ENCODE measurements at regions not wholly inside any gene's neighbourhood (a gene's known extent, or its start where the extent isn't known, plus 50 kb on each side); places are given as distances from the start of the nearest gene placed in this dataset.
"Not testable (repeated sequence)": the region's sequence is repeated elsewhere in the genome, so short reads cannot be mapped to it uniquely, and the experiment has no call there.

GRCh38 chr4:118410138-118410537, 57.3 kb upstream of the PRSS12 start:
- intact Hi-C loops (cut with DNase I) = no loop called here
- ATAC-seq (ENCODE audit: poor library complexity) (no peak), DNase-seq (no peak)

DNA sequence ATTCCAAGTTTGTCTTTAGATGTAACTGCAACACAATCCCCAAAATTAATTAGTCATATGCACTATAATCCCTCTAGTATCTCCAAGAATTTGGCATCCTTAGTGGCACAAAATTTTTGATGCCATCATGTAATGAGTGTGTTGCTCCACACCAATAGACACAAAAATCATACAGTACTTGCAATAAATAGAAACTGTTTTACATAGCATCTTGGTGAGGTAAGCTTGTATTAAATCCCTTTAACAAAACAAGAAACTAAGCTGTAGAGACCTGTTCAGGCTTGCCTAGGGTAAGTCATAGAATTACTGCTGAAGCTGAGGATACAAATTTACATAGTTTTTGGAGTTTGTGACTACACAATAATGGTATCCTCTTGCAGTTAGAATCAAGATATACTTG, 64.5 kb upstream of the PRSS12 start:
- intact Hi-C loops (cut with DNase I) = no loop called here
- ATAC-seq (ENCODE audit: poor library complexity) (no peak), DNase-seq (no peak)

- DNase-seq; intact Hi-C loops (cut with DNase I); ATAC-seq (ENCODE audit: poor library complexity): not testable (repeated sequence)
Observed at GRCh38 chr4:118417800-118418199, 65.0 kb upstream of the PRSS12 start.

DNA sequence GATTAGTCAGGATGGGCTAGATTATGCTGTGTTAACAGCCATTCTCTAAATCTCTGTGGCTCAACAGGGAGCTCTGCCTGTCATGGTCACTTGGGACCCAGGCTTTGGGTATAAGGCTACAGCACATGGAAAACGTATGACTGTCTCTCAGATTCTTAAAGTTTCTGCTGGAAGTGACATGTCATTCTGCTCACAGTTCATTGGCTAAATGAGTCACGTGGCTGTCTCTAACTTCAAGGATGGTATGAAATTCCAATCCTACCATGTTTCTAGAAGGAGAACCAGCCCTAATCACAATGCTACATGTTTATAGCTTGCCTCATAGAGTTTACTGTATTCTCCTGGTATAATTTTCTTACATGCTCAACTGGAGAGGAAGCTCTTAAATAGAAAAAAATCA, 65.6 kb upstream of the PRSS12 start:
- ATAC-seq (ENCODE audit: poor library complexity); intact Hi-C loops (cut with DNase I); DNase-seq: not testable (repeated sequence)

- DNase-seq; intact Hi-C loops (cut with DNase I); ATAC-seq (ENCODE audit: poor library complexity): not testable (repeated sequence)
Observed at GRCh38 chr4:118419626-118420025, 66.8 kb upstream of the PRSS12 start.

DNA sequence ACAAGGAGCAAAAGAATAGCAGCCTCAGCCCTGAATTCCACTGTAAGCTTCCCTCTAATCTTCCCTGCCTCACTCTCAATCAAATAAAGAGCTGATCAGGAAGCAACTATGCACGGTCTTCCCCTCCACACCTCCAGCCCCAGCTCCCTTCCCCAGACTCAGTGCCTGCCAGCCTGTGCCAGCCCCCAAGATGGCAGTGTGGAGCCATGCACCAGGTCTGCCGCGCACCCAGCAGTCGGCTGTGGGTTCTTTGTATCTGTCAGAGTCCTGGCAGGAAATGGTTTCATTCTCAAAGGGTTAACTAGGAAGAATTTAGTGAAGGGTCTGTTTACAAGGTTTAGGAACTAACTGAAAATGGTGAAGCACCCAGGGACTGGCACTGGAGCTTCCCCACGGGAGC, 71.3 kb upstream of the PRSS12 start:
- intact Hi-C loops (cut with DNase I); ATAC-seq (ENCODE audit: poor library complexity): not testable (repeated sequence)
- DNase-seq = peak; percentile 61

DNA sequence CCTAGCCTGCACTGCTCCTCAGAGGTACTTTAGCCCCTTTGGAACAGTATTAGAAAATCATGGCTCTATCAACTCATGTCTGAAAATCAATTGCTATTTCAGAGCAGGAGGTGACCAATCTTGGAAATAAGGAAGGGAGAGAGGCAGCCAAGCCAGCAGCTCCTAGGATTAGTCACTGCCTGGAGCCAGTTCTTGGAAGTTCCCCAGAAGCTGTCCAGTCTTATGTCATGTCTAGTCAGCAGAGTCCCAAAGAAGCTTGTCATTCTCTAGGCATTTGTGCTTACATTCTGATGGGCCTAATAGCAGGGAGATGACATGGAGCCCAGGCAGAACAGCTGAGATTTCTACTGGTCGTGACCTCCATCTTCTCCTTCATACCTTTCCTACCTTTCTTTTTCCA, 76.1 kb upstream of the PRSS12 start:
- ATAC-seq (ENCODE audit: poor library complexity); DNase-seq; intact Hi-C loops (cut with DNase I): not testable (repeated sequence)

DNA sequence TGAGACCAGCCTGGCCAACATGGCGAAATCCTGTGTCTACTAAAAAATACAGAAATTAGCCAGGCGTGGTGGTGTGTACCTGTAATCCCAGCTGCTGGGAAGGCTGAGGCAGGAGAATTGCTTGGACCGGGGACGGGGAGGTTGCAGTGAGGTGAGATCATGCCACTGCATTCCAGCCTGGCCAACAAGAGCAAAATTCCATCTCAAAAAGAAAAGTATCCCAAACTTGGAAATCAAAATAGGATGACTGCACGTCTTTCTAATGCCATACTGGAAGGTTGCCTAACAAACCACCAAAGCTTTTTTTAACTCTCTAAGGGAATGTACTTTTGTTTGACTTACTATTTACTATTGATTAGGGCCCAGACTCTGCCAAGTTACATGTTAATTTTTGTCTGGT, 79.6 kb upstream of the PRSS12 start:
- intact Hi-C loops (cut with DNase I); DNase-seq: not testable (repeated sequence)

GRCh38 chr4:118433612-118434375, 81.0 kb upstream of the PRSS12 start:
- intact Hi-C loops (cut with DNase I); ATAC-seq (ENCODE audit: poor library complexity): not testable (repeated sequence)
- peak; percentile 46 for DNase-seq

More for the DNA sequence above, 79.6 kb upstream of the PRSS12 start:
- ATAC-seq (ENCODE audit: poor library complexity) = not testable (repeated sequence)

GRCh38 chr4:118435415-118435814, 82.6 kb upstream of the PRSS12 start:
- ATAC-seq (ENCODE audit: poor library complexity); DNase-seq; intact Hi-C loops (cut with DNase I): not testable (repeated sequence)

GRCh38 chr4:118442115-118442837, 89.5 kb upstream of the PRSS12 start:
- ATAC-seq (ENCODE audit: poor library complexity); DNase-seq; intact Hi-C loops (cut with DNase I): not testable (repeated sequence)

DNA sequence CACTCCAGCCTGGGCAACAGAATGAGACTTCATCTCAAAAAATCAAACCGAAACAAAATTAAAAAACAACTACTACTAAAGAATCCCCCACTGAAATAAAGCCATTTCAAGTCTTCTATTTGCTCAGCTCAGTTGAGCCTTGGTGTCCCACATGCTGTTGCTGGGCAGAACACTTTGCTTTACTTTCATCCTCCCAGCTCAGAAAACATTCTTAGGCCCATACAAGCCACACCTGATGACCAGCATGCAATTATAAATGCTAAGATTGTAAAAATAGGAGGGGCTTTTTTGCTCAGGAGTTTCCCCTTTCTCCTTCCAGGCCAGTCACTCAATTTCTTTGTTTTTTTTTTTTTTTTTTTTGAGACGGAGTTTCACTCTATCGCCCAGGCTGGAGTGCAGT, 94.6 kb upstream of the PRSS12 start:
- intact Hi-C loops (cut with DNase I); DNase-seq; ATAC-seq (ENCODE audit: poor library complexity): not testable (repeated sequence)

DNA sequence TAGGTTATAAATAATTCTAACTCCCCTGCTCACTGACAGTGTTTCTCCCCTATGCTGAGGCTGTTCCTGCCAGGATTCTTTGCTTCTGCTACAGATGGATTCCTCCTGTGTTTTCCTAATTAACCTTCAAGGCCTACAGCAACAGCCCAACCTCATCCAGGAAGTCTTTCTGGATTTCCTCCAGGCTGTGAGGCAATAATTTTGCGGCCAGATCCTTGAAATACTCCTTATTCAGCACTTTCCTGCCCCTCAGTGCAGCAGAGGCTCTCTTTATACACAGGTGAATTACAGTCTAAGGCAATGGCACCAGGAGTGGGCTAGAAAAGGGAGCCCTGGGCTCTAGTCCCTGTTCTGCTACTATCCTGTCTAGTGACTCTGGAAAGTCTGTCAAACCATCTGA, 102.1 kb upstream of the PRSS12 start:
- DNase-seq; intact Hi-C loops (cut with DNase I); ATAC-seq (ENCODE audit: poor library complexity): not testable (repeated sequence)

GRCh38 chr4:118461435-118461834, 108.6 kb upstream of the PRSS12 start:
- intact Hi-C loops (cut with DNase I); DNase-seq; ATAC-seq (ENCODE audit: poor library complexity): not testable (repeated sequence)

DNA sequence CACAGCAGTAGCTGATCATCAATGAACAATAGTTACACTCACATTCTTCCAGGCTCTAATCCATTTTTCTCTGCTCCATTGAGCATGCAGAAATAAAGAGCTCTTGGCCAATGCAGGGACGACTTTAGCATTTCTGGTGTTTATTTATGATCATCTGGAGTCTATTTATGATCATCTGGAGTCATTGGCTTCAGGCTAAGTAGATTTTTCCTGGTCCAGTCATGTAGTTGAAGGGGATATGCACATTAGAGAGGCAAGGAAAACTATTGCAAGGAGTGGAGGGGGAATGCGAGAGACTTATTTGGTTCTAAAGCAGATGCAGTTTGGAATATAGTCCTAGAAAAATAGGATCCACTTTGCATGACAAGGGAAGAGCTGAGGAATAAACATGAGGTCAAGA, 113.0 kb upstream of the PRSS12 start:
- DNase-seq; ATAC-seq (ENCODE audit: poor library complexity); intact Hi-C loops (cut with DNase I): not testable (repeated sequence)

- intact Hi-C loops (cut with DNase I) = not testable (repeated sequence)
- ATAC-seq (ENCODE audit: poor library complexity) = peak; percentile 29
Observed at GRCh38 chr4:118474001-118474626, 121.3 kb upstream of the PRSS12 start.

DNA sequence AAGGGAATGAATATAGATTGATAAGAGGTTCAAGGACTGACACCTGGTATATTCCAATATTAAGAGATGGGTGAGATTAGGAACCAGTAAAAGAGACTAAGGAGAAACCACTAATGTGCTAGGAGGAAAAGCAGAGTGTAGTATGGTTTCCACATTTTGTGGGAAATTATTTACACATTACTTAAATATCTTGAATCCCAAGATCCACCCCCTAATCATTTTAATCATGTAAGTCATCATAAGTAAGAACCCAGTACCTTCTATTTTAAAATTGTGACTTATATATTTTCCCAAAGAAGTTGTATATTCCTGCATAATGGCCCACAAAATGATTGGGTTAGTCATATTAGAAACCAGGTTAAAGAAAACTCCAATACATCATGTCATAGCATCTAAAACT, 122.0 kb upstream of the PRSS12 start:
- intact Hi-C loops (cut with DNase I); ATAC-seq (ENCODE audit: poor library complexity); DNase-seq: not testable (repeated sequence)

More at GRCh38 chr4:118474001-118474626, 121.3 kb upstream of the PRSS12 start:
- DNase-seq = not testable (repeated sequence)

DNA sequence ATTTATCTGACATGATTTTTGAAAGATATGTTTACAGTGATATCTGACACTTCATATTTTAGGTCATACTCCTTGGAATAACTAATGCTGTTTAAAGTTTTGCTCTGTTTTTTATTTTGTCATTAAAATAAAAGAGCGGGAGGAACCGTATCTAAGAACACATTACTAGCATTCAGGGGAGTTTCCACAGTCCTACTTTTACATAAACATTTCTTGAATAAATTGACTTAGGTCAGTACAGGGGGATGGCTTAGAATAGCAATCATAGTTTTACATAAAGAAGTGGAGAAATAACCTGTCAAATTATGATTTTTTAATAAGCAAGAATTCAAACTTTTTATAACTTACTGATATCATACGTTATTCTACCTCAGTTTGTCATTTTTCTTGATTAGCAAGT, 123.1 kb upstream of the PRSS12 start:
- intact Hi-C loops (cut with DNase I); ATAC-seq (ENCODE audit: poor library complexity); DNase-seq: not testable (repeated sequence)

GRCh38 chr4:118477826-118478225, 125.0 kb upstream of the PRSS12 start:
- ATAC-seq (ENCODE audit: poor library complexity); intact Hi-C loops (cut with DNase I); DNase-seq: not testable (repeated sequence)
